ENCODE measurements at regions not wholly inside any gene's neighbourhood (a gene's known extent, or its start where the extent isn't known, plus 50 kb on each side); places are given as distances from the start of the nearest gene placed in this dataset.
"Not testable (repeated sequence)": the region's sequence is repeated elsewhere in the genome, so short reads cannot be mapped to it uniquely, and the experiment has no call there.

GRCh38 chr6:159418997-159419396 is 249.8 kb downstream of the FNDC1 start:
- peak overlapping the region; percentile 15; the same call in 1 of the 2 replicates for H3K9ac ChIP-seq (ENCODE audit: low read length)
- peaks cover 18% of the 10 kb centered on the region for H3K4me1 ChIP-seq (ENCODE audit: low read length)
- H4K20me1 ChIP-seq (ENCODE audit: insufficient read depth, low read depth, low read length), result no peaks in the 10 kb centered on the region
- no peaks in the 10 kb centered on the region; the same call in 1 of the 2 replicates for H3K36me3 ChIP-seq (ENCODE audit: insufficient read depth, low read length)
- H3K9me2 ChIP-seq (replicated peaks; ENCODE audit: insufficient read depth, low read length), result no peaks in the 10 kb centered on the region
- no peaks in the 10 kb centered on the region for H3K27me3 ChIP-seq (ENCODE audit: low read length)
- peak overlapping the region; percentile 33; the same call in 1 of the 2 replicates for H3K27ac ChIP-seq (ENCODE audit: low read length)
- no peak overlapping the region for H2AFZ ChIP-seq (ENCODE audit: low read length)
- H3K4me2 ChIP-seq (ENCODE audit: low read depth, low read length, poor library complexity, severe bottlenecking), result peak overlapping the region; percentile 7
- H3K79me2 ChIP-seq (ENCODE audit: low read length), result no peaks in the 10 kb centered on the region
- H3K9me3 ChIP-seq (ENCODE audit: low read length), result peaks cover 11% of the 10 kb centered on the region
- H3K4me3 ChIP-seq (ENCODE audit: low read length), result no peak overlapping the region
- no peak for DNase-seq

GRCh38 chr6:159416891-159417560 is 247.8 kb downstream of the FNDC1 start:
- Histone ChIP-seq H3K4me3 (ENCODE audit: low read length) (no peak overlapping the region), H4K20me1 (ENCODE audit: insufficient read depth, low read depth, low read length) (no peaks in the 10 kb centered on the region), H3K9ac (ENCODE audit: low read length) (no peak overlapping the region), H3K9me2 (replicated peaks; ENCODE audit: insufficient read depth, low read length) (no peaks in the 10 kb centered on the region), H3K9me3 (ENCODE audit: low read length) (peaks cover 11% of the 10 kb centered on the region), H3K27ac (ENCODE audit: low read length) (no peak overlapping the region), H3K79me2 (ENCODE audit: low read length) (no peaks in the 10 kb centered on the region), H3K4me1 (ENCODE audit: low read length) (peaks cover 14% of the 10 kb centered on the region), H3K27me3 (ENCODE audit: low read length) (no peaks in the 10 kb centered on the region), H2AFZ (ENCODE audit: low read length) (no peak overlapping the region), H3K36me3 (ENCODE audit: insufficient read depth, low read length) (no peaks in the 10 kb centered on the region; the same call in 1 of the 2 replicates), H3K4me2 (ENCODE audit: low read depth, low read length, poor library complexity, severe bottlenecking) (no peak overlapping the region)
- no peak for DNase-seq

GRCh38 chr6:159415540-159415939 is 246.3 kb downstream of the FNDC1 start:
- Histone ChIP-seq H3K9ac (ENCODE audit: low read length) (no peak overlapping the region), H3K9me2 (replicated peaks; ENCODE audit: insufficient read depth, low read length) (no peaks in the 10 kb centered on the region), H3K27me3 (ENCODE audit: low read length) (no peaks in the 10 kb centered on the region), H3K36me3 (ENCODE audit: insufficient read depth, low read length) (no peaks in the 10 kb centered on the region; the same call in 1 of the 2 replicates), H3K4me2 (ENCODE audit: low read depth, low read length, poor library complexity, severe bottlenecking) (no peak overlapping the region), H3K79me2 (ENCODE audit: low read length) (no peaks in the 10 kb centered on the region), H4K20me1 (ENCODE audit: insufficient read depth, low read depth, low read length) (no peaks in the 10 kb centered on the region), H3K4me3 (ENCODE audit: low read length) (no peak overlapping the region), H3K27ac (ENCODE audit: low read length) (no peak overlapping the region), H2AFZ (ENCODE audit: low read length) (no peak overlapping the region), H3K4me1 (ENCODE audit: low read length) (peaks cover 14% of the 10 kb centered on the region), H3K9me3 (ENCODE audit: low read length) (peaks cover 11% of the 10 kb centered on the region)
- DNase-seq, result no peak

- no peaks in the 10 kb centered on the region for H3K79me2 ChIP-seq (ENCODE audit: low read length)
- H3K27me3 ChIP-seq (ENCODE audit: low read length), result no peaks in the 10 kb centered on the region
- no peaks in the 10 kb centered on the region for H3K9me2 ChIP-seq (replicated peaks; ENCODE audit: insufficient read depth, low read length)
- no peak for DNase-seq
- no peak overlapping the region for H3K4me2 ChIP-seq (ENCODE audit: low read depth, low read length, poor library complexity, severe bottlenecking)
- no peak overlapping the region for H3K4me3 ChIP-seq (ENCODE audit: low read length)
- H3K9me3 ChIP-seq (ENCODE audit: low read length), result peaks cover 11% of the 10 kb centered on the region
- no peak overlapping the region for H3K9ac ChIP-seq (ENCODE audit: low read length)
- peaks cover 10% of the 10 kb centered on the region for H3K4me1 ChIP-seq (ENCODE audit: low read length)
- no peaks in the 10 kb centered on the region; the same call in 1 of the 2 replicates for H3K36me3 ChIP-seq (ENCODE audit: insufficient read depth, low read length)
- H2AFZ ChIP-seq (ENCODE audit: low read length), result no peak overlapping the region
- H3K27ac ChIP-seq (ENCODE audit: low read length), result no peak overlapping the region
- no peaks in the 10 kb centered on the region for H4K20me1 ChIP-seq (ENCODE audit: insufficient read depth, low read depth, low read length)
Measured at GRCh38 chr6:159414711-159415110, 245.5 kb downstream of the FNDC1 start.

- not testable (repeated sequence) for H3K9ac ChIP-seq (ENCODE audit: low read length); H2AFZ ChIP-seq (ENCODE audit: low read length); H3K4me3 ChIP-seq (ENCODE audit: low read length); H3K27me3 ChIP-seq (ENCODE audit: low read length); H3K36me3 ChIP-seq (ENCODE audit: insufficient read depth, low read length); H3K9me3 ChIP-seq (ENCODE audit: low read length); H3K27ac ChIP-seq (ENCODE audit: low read length); H3K9me2 ChIP-seq (replicated peaks; ENCODE audit: insufficient read depth, low read length); H3K4me2 ChIP-seq (ENCODE audit: low read depth, low read length, poor library complexity, severe bottlenecking); H3K79me2 ChIP-seq (ENCODE audit: low read length); H4K20me1 ChIP-seq (ENCODE audit: insufficient read depth, low read depth, low read length); DNase-seq
- H3K4me1 ChIP-seq (ENCODE audit: low read length), result peaks cover 12% of the 10 kb centered on the region
Measured at GRCh38 chr6:159407211-159407780, 238.1 kb downstream of the FNDC1 start.

- DNase-seq, result no peak
- H3K79me2 ChIP-seq (ENCODE audit: low read length), result no peaks in the 10 kb centered on the region
- H3K9ac ChIP-seq (ENCODE audit: low read length), result no peak overlapping the region
- H3K4me3 ChIP-seq (ENCODE audit: low read length), result no peak overlapping the region
- no peak overlapping the region for H2AFZ ChIP-seq (ENCODE audit: low read length)
- H3K27ac ChIP-seq (ENCODE audit: low read length), result no peak overlapping the region
- no peaks in the 10 kb centered on the region for H4K20me1 ChIP-seq (ENCODE audit: insufficient read depth, low read depth, low read length)
- H3K27me3 ChIP-seq (ENCODE audit: low read length), result no peaks in the 10 kb centered on the region
- H3K36me3 ChIP-seq (ENCODE audit: insufficient read depth, low read length), result no peaks in the 10 kb centered on the region; the same call in 1 of the 2 replicates
- no peaks in the 10 kb centered on the region for H3K9me3 ChIP-seq (ENCODE audit: low read length)
- H3K9me2 ChIP-seq (replicated peaks; ENCODE audit: insufficient read depth, low read length), result no peaks in the 10 kb centered on the region
- no peak overlapping the region for H3K4me2 ChIP-seq (ENCODE audit: low read depth, low read length, poor library complexity, severe bottlenecking)
- H3K4me1 ChIP-seq (ENCODE audit: low read length), result peaks cover 12% of the 10 kb centered on the region
Measured at GRCh38 chr6:159404296-159404695, 235.1 kb downstream of the FNDC1 start.

- Histone ChIP-seq H3K4me3 (ENCODE audit: low read length) (no peak overlapping the region), H2AFZ (ENCODE audit: low read length) (no peak overlapping the region), H3K79me2 (ENCODE audit: low read length) (no peaks in the 10 kb centered on the region), H3K27ac (ENCODE audit: low read length) (no peak overlapping the region), H3K4me1 (ENCODE audit: low read length) (peaks cover 15% of the 10 kb centered on the region), H3K9me2 (replicated peaks; ENCODE audit: insufficient read depth, low read length) (no peaks in the 10 kb centered on the region), H4K20me1 (ENCODE audit: insufficient read depth, low read depth, low read length) (no peaks in the 10 kb centered on the region), H3K27me3 (ENCODE audit: low read length) (no peaks in the 10 kb centered on the region), H3K9me3 (ENCODE audit: low read length) (peaks cover 5% of the 10 kb centered on the region), H3K36me3 (ENCODE audit: insufficient read depth, low read length) (no peaks in the 10 kb centered on the region; the same call in 1 of the 2 replicates), H3K9ac (ENCODE audit: low read length) (no peak overlapping the region), H3K4me2 (ENCODE audit: low read depth, low read length, poor library complexity, severe bottlenecking) (no peak overlapping the region)
- no peak for DNase-seq
Measured at GRCh38 chr6:159400826-159401225, 231.6 kb downstream of the FNDC1 start.

- H3K4me3 ChIP-seq (ENCODE audit: low read length), result no peak overlapping the region
- no peaks in the 10 kb centered on the region; the same call in 1 of the 2 replicates for H3K36me3 ChIP-seq (ENCODE audit: insufficient read depth, low read length)
- H2AFZ ChIP-seq (ENCODE audit: low read length), result no peak overlapping the region
- DNase-seq, result no peak
- no peaks in the 10 kb centered on the region for H4K20me1 ChIP-seq (ENCODE audit: insufficient read depth, low read depth, low read length)
- peaks cover 15% of the 10 kb centered on the region for H3K4me1 ChIP-seq (ENCODE audit: low read length)
- no peak overlapping the region for H3K27ac ChIP-seq (ENCODE audit: low read length)
- no peaks in the 10 kb centered on the region for H3K27me3 ChIP-seq (ENCODE audit: low read length)
- no peak overlapping the region for H3K9ac ChIP-seq (ENCODE audit: low read length)
- peaks cover 5% of the 10 kb centered on the region for H3K9me3 ChIP-seq (ENCODE audit: low read length)
- H3K4me2 ChIP-seq (ENCODE audit: low read depth, low read length, poor library complexity, severe bottlenecking), result no peak overlapping the region
- no peaks in the 10 kb centered on the region for H3K79me2 ChIP-seq (ENCODE audit: low read length)
- H3K9me2 ChIP-seq (replicated peaks; ENCODE audit: insufficient read depth, low read length), result no peaks in the 10 kb centered on the region
Measured at GRCh38 chr6:159399751-159400221, 230.6 kb downstream of the FNDC1 start.

All from Karpas-422 (cell line).